ENCODE measurements at regions not wholly inside any gene's neighbourhood (a gene's known extent, or its start where the extent isn't known, plus 50 kb on each side); places are given as distances from the start of the nearest gene placed in this dataset.
A peak's percentile ranks its signal among the peaks of the same experiment; 100 is the strongest.

- FAIRE-seq: no peak
- no peak for DNase-seq (ENCODE audit: low spot score)
These were observed 125.7 kb downstream of the BARX1 start for GRCh38 chr9:93829271-93830011.

DNA sequence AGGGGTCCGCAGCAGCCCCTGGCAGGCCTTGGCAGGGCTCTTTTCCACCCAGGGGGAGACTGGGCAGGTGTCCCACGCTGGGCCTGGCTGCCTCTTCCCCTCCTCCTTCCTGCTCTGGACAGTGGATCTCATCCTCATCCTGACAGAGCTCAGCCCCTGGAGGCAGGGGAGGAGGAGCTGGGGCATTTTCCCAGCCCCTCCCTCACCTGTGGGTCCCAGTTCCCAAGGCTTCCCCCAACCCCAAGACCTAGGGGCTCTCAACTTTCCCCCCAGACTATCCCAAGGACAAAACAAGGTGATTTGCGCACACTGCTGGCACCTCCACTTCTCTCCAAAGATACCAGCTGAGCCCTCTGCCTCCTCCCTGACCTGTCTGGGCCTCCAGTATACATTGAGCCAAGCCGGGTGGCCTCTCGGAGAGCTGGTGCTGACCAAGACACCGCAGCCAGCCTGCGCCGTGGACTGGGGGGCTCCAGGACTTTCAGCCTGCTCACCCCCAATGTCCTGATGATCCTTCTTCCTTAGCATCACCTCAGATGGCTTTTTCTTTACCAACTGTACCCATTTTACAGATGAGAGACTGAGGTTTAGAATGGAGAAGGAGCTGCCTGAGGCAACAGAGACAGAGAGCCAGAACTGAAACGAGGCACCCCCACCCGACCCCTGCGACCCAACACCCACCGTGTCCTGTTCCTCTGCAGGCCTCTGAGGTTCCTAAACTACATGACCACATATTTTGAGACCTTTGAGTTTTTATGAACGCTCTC is 126.6 kb downstream of the BARX1 start:
- DNase-seq (ENCODE audit: low spot score) (no peak), FAIRE-seq (no peak)

- peak; percentile 14 for DNase-seq (ENCODE audit: low spot score)
- no peak for FAIRE-seq
These were observed 127.4 kb downstream of the BARX1 start for GRCh38 chr9:93827545-93828330.

DNA sequence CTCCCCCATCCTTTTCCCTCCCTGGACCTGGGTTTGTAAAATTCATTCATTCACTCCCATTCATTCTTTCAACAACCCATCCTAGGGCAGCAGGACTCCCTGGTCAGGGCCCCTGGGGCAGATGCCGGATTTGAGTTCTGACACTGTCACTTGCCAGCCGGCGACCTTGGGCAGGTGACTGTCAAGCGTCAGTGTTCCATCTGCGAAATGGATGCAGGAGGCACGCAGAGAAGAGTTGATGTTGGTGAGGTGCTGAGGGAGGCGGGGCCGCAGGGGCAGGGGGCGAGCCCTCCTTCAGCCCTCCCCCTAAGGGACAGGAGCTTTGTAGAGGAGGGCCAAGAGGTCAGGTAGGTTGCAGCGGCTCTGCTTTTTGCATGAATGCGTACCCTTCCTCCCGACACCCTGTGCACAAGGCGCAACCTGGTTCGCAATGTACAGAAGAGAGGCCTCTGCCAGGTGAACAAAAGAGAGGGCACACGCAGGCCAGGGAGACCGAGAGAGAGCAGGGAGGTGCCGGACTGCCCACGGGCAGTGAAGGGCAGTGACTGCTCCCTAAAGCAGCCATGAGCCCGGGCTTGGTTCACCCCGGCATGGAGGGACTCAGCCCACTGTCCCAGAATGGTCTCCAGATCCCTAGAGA is 128.1 kb downstream of the BARX1 start:
- FAIRE-seq (no peak), DNase-seq (ENCODE audit: low spot score) (no peak)

GRCh38 chr9:93826209-93826608 is 128.9 kb downstream of the BARX1 start:
- no peak for FAIRE-seq

GRCh38 chr9:93825348-93826115 is 129.6 kb downstream of the BARX1 start:
- DNase-seq (ENCODE audit: low spot score) (no peak), FAIRE-seq (no peak)

More at GRCh38 chr9:93826209-93826608, 128.9 kb downstream of the BARX1 start:
- DNase-seq (ENCODE audit: low spot score): no peak

- no peak for DNase-seq (ENCODE audit: low spot score)
- FAIRE-seq: no peak
These were observed 130.5 kb downstream of the BARX1 start for GRCh38 chr9:93824386-93825294.

DNA sequence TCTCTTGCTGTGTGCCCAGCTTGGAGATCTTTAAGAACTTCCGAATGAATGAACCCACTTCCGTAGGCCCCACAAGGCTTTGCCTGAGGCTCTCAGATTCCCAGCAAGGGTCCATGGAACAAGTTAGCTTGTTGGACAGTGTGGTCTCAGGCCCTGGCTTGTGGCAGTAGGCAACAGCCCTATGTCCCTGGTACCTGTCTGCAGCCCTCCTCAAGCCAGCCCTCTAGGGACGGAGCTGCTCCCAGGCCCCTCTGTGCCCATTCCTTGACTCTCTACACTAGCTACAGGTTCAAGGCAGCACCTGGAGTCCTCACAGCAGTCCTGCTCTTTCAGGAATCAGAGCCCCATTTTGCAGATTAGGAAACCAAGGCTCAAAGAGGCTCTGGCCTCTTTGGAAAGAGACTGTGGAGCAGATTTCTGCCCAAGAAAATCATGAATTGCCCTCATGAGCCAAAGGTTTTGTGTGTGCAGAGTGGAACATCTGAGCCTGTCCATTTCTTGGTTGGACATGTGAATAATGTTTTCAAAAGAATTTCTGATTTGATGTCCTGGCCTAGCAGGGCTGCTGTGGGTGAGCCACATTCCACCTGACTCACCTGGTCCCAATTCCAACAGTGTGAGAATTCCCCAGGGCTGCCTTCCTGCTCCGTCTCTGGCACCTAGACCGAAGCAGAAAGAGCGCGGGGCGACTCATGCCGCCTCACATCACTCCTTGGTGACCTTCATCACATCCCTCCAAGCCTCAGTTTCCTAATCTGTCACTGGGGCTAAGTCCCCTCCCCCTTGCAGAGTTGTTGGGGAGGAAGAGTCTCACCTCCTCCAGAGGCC is 131.7 kb downstream of the BARX1 start:
- FAIRE-seq: no peak
- DNase-seq (ENCODE audit: low spot score): no peak

GRCh38 chr9:93822229-93822628 is 132.9 kb downstream of the BARX1 start:
- DNase-seq (ENCODE audit: low spot score): no peak
- FAIRE-seq: no peak

GRCh38 chr9:93821307-93821703 is 133.8 kb downstream of the BARX1 start:
- FAIRE-seq (no peak), DNase-seq (ENCODE audit: low spot score) (no peak)

GRCh38 chr9:93820667-93821306 is 134.4 kb downstream of the BARX1 start:
- no peak for DNase-seq (ENCODE audit: low spot score)
- FAIRE-seq: no peak

DNA sequence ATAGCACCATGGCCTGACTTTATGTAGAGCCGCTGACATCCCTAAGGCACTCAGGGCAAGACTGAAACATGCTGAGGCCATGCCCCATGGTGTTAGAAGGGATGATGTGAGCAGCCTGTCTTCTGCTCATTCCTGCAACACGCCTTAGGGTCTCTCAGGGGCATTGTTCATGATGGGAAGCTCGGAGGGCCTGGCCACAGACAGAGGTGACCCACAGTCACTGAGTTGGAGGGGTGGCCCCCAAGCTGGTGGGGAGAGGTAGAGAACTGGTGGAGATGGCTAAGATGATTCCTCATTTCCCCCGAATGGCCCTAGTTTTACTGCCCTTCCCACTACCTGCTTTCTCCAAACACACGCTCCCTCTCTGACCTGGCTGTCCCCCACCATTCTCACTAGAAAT is 135.2 kb downstream of the BARX1 start:
- no peak for DNase-seq (ENCODE audit: low spot score)
- no peak for FAIRE-seq

GRCh38 chr9:93818827-93819472 is 136.2 kb downstream of the BARX1 start:
- DNase-seq (ENCODE audit: low spot score) (no peak), FAIRE-seq (no peak)

GRCh38 chr9:93818237-93818636 is 136.9 kb downstream of the BARX1 start:
- FAIRE-seq (no peak), DNase-seq (ENCODE audit: low spot score) (no peak)

GRCh38 chr9:93815677-93816076 is 139.5 kb downstream of the BARX1 start:
- DNase-seq (ENCODE audit: low spot score) (no peak), FAIRE-seq (no peak)

- DNase-seq (ENCODE audit: low spot score) (no peak), FAIRE-seq (no peak)
These were observed 140.0 kb downstream of the BARX1 start for GRCh38 chr9:93815135-93815534.

DNA sequence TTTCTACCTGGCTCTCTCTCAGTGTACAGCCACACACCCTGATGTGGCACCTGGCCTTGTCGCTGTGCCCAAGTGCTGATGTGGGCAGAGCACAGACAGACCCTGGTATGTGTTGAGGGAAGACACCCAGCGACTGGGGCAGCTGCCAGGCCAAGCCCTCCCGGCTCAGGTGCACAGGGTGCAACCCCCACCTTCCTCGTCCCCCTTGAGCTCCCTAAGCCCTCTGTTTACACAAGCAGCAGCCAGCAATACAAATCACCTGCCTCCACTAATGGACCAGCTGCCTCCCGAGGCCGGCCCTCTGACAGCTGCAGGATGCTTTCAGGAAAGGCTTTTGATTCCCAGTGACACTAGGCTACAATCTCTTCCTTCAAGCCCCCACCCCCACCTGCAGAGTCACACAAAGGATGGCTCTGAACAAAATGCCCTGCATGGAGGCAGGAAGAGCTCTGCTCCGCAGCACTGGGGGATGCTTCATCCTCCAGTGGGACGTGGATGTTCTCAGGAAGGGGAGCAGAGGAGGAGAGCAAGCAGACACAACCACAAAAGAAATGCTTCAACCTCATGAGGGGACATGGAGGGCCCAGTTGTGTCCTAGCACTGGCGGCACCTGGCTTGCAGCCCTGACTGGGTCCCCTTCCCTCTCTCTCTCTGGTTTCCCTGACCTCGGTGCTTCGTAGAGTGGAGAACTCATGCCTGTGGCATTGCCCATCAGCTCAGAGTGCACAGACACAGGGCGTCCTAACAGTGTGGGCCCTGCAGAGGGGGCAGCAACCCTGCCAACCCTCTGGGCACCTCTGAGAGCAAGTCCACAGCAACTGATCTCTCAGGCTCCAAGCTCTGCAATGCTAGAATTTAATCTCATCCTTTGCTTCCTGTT is 140.8 kb downstream of the BARX1 start:
- FAIRE-seq: no peak
- no peak for DNase-seq (ENCODE audit: low spot score)

Measured in RCC 7860 (cell line).